Neural cell (in vitro differentiated cells): ENCODE measurements at regions not wholly inside any gene's neighbourhood (a gene's known extent, or its start where the extent isn't known, plus 50 kb on each side); places are given as distances from the start of the nearest gene placed in this dataset.

Source experiments
- H2AFZ ChIP-seq: fragments of 200-600, 300-800 bp; sonication (generic), shearing (Covaris generic); 2 replicates; pipeline ENCODE4 v1.6.0; 2014; ENCODE audit warnings: low read depth, mild to moderate bottlenecking, antibody characterized with exemption, low read length, moderate library complexity
- H3F3A ChIP-seq: fragments of 200-600 bp; shearing (Covaris generic); 2 replicates; pipeline ENCODE4 v1.6.1; 2016; ENCODE audit warnings: mild to moderate bottlenecking, moderate library complexity, mixed read lengths, antibody characterized with exemption, low read length; ENCODE audit not compliant: insufficient read depth, poor library complexity, severe bottlenecking
- H3K27ac ChIP-seq: fragments of 200-600, 300-800 bp; sonication (generic), shearing (Covaris generic); 2 replicates; pipeline ENCODE4 v1.5.1; 2014; ENCODE audit warnings: mild to moderate bottlenecking, low read length, moderate library complexity
- H3K27me3 ChIP-seq: fragments of 300-800, 200-600 bp; sonication (generic), shearing (Covaris generic); 2 replicates; pipeline ENCODE4 v1.6.0; 2014; ENCODE audit warnings: mild to moderate bottlenecking, low read depth, low read length, moderate library complexity; ENCODE audit not compliant: insufficient read depth
- H3K36me3 ChIP-seq: fragments of 300-800, 200-600 bp; sonication (generic), shearing (Covaris generic); 2 replicates; pipeline ENCODE4 v1.5.1; 2014; ENCODE audit warnings: mild to moderate bottlenecking, antibody characterized with exemption, low read length, moderate library complexity; ENCODE audit not compliant: insufficient read depth
- H3K4me2 ChIP-seq: fragments of 300-800, 200-600 bp; sonication (generic), shearing (Covaris generic); 2 replicates; pipeline ENCODE4 v1.6.0; 2014; ENCODE audit warnings: mild to moderate bottlenecking, low read length
- H3K4me3 ChIP-seq: fragments of 300-800, 200-600 bp; sonication (generic), shearing (Covaris generic); 2 replicates; pipeline ENCODE4 v1.5.1; 2014; ENCODE audit warnings: mild to moderate bottlenecking, low read length, moderate library complexity
- H3K79me2 ChIP-seq: fragments of 200-600 bp; shearing (Covaris generic); replicated peaks from 2 replicates; pipeline ENCODE4 v1.6.0; 2014; ENCODE audit warnings: mild to moderate bottlenecking, low read length, moderate library complexity; ENCODE audit not compliant: insufficient read depth
- H3K9ac ChIP-seq: fragments of 300-800, 200-600 bp; sonication (generic), shearing (Covaris generic); 2 replicates; pipeline ENCODE4 v1.6.1; 2016; ENCODE audit warnings: mild to moderate bottlenecking, low read length, mixed read lengths
- H3K9me2 ChIP-seq: fragments of 200-600 bp; shearing (Covaris generic); 2 replicates; pipeline ENCODE4 v1.6.1; 2016; ENCODE audit warnings: mild to moderate bottlenecking, low read length, mixed read lengths; ENCODE audit not compliant: insufficient read depth
- H3K9me3 ChIP-seq: fragments of 200-600, 300-800 bp; sonication (generic), shearing (Covaris generic); 2 replicates; pipeline ENCODE4 v1.6.1; 2016; ENCODE audit warnings: mild to moderate bottlenecking, mixed run types, low read length, moderate library complexity, mixed read lengths
- H4K20me1 ChIP-seq: fragments of 200-600 bp; shearing (Covaris generic); 2 replicates; pipeline ENCODE4 v1.6.1; 2016; ENCODE audit warnings: mild to moderate bottlenecking, mixed run types; ENCODE audit not compliant: insufficient read depth
- CTCF ChIP-seq: fragments of 450-650 bp; IDR thresholded peaks from 2 replicates; pipeline ENCODE4 v1.5.1; 2014; ENCODE audit warnings: antibody characterized with exemption, mild to moderate bottlenecking, moderate library complexity; ENCODE audit not compliant: poor library complexity, severe bottlenecking
- EP300 ChIP-seq: fragments of 450-650 bp; conservative IDR thresholded peaks from 2 replicates; pipeline ENCODE4 v1.6.1; 2014; ENCODE audit warnings: antibody characterized with exemption, mild to moderate bottlenecking, moderate library complexity; ENCODE audit not compliant: poor library complexity, severe bottlenecking
- EZH2 ChIP-seq: fragments of 200-600, 300-800 bp; shearing (Covaris generic), sonication (generic); IDR thresholded peaks from 2 replicates; pipeline ENCODE4 v1.6.1; 2014; ENCODE audit warnings: antibody characterized with exemption, low read length, borderline replicate concordance, mild to moderate bottlenecking; ENCODE audit not compliant: insufficient read depth, poor library complexity, severe bottlenecking
- MXI1 ChIP-seq: fragments of 450-650 bp; conservative IDR thresholded peaks from 2 replicates; pipeline ENCODE4 v1.6.1; 2014; ENCODE audit warnings: antibody characterized with exemption, mild to moderate bottlenecking; ENCODE audit not compliant: poor library complexity, severe bottlenecking
- POLR2AphosphoS5 ChIP-seq: IDR thresholded peaks from 2 replicates; pipeline ENCODE4 v1.6.1; 2012
- RAD21 ChIP-seq: fragments of 450-650 bp; conservative IDR thresholded peaks from 2 replicates; pipeline ENCODE4 v1.6.1; 2014; ENCODE audit warnings: antibody characterized with exemption, mild to moderate bottlenecking, moderate library complexity
- REST ChIP-seq: IDR thresholded peaks from 2 replicates; pipeline ENCODE4 v1.6.1; 2012; ENCODE audit warnings: borderline replicate concordance
- SMC3 ChIP-seq: fragments of 450-650 bp; conservative IDR thresholded peaks from 2 replicates; pipeline ENCODE4 v1.6.1; 2014; ENCODE audit warnings: antibody characterized with exemption, mild to moderate bottlenecking, moderate library complexity; ENCODE audit not compliant: poor library complexity
- TAF1 ChIP-seq: IDR thresholded peaks from 2 replicates; pipeline ENCODE4 v1.6.1; 2012; ENCODE audit warnings: low read depth

GRCh38 chr5:130868186-130868840 is 296.7 kb downstream of the HINT1 start:
- H4K20me1 ChIP-seq = no peaks in the 10 kb centered on the region
- no peaks in the 10 kb centered on the region for H3K36me3 ChIP-seq
- H3K9me3 ChIP-seq = no peaks in the 10 kb centered on the region
- no peak overlapping the region for H3K9ac ChIP-seq
- no peak for TF ChIP-seq CTCF
- TF ChIP-seq EZH2 = no peak
- no peak for TF ChIP-seq RAD21
- TF ChIP-seq TAF1 = no peak
- TF ChIP-seq SMC3 = no peak
- no peak for TF ChIP-seq POLR2AphosphoS5
- no peak for TF ChIP-seq REST
- no peak for TF ChIP-seq MXI1
- no peak for TF ChIP-seq EP300
- no peak overlapping the region for H3K4me3 ChIP-seq
- no peaks in the 10 kb centered on the region for H3K79me2 ChIP-seq
- H3K27me3 ChIP-seq = no peaks in the 10 kb centered on the region
- no peaks in the 10 kb centered on the region for H3F3A ChIP-seq
- H2AFZ ChIP-seq = no peak overlapping the region
- no peak overlapping the region for H3K4me2 ChIP-seq
- H3K27ac ChIP-seq = no peak overlapping the region
- no peaks in the 10 kb centered on the region for H3K9me2 ChIP-seq

GRCh38 chr5:130845049-130845765 is 319.8 kb downstream of the HINT1 start:
- H3K9me2 ChIP-seq = no peaks in the 10 kb centered on the region
- H3K9ac ChIP-seq = no peak overlapping the region
- no peak overlapping the region for H3K27ac ChIP-seq
- H4K20me1 ChIP-seq = no peaks in the 10 kb centered on the region
- no peak overlapping the region for H2AFZ ChIP-seq
- H3K27me3 ChIP-seq = no peaks in the 10 kb centered on the region
- no peaks in the 10 kb centered on the region for H3F3A ChIP-seq
- no peaks in the 10 kb centered on the region for H3K79me2 ChIP-seq
- H3K9me3 ChIP-seq = no peaks in the 10 kb centered on the region
- no peaks in the 10 kb centered on the region for H3K36me3 ChIP-seq
- no peak overlapping the region for H3K4me3 ChIP-seq
- no peak overlapping the region for H3K4me2 ChIP-seq
- TF ChIP-seq MXI1 = no peak
- no peak for TF ChIP-seq SMC3
- TF ChIP-seq EP300 = no peak
- TF ChIP-seq RAD21 = no peak
- TF ChIP-seq POLR2AphosphoS5 = no peak
- TF ChIP-seq REST = no peak
- TF ChIP-seq TAF1 = no peak
- TF ChIP-seq CTCF = no peak
- no peak for TF ChIP-seq EZH2
